ENCODE measurements at regions not wholly inside any gene's neighbourhood (a gene's known extent, or its start where the extent isn't known, plus 50 kb on each side); places are given as distances from the start of the nearest gene placed in this dataset.

GRCh38 chr21:15362458-15362857, 297.7 kb upstream of the NRIP1 start:
- intact Hi-C loops (cut with DNase I) = no loop called here
- DNase-seq = no peak
- H3K9me3 ChIP-seq = peaks cover 8% of the 10 kb centered on the region
- ATAC-seq = no peak
- H3K4me3 ChIP-seq = no peak overlapping the region
- H3K27ac ChIP-seq = no peak overlapping the region
- H3K4me1 ChIP-seq = no peaks in the 10 kb centered on the region
- no peaks in the 10 kb centered on the region for H3K27me3 ChIP-seq (ENCODE audit: insufficient read depth in 3 of 3, low read length in 2 of 3)
- no peak for TF ChIP-seq CTCF (IDR thresholded peaks at IDR 0.05)
- H3K36me3 ChIP-seq (ENCODE audit: insufficient read depth in 1 of 2, low read depth in 1 of 2) = no peaks in the 10 kb centered on the region
- WGBS, 3 donors = 85 to 86% (median 86%) methylated on average over 4 of the region's 4 CpGs

- 53 to 78% (median 64%) methylated on average over 1 of the region's 1 CpG for WGBS, 3 donors
- no peaks in the 10 kb centered on the region for H3K36me3 ChIP-seq (ENCODE audit: insufficient read depth in 1 of 2, low read depth in 1 of 2)
- no peaks in the 10 kb centered on the region for H3K27me3 ChIP-seq (ENCODE audit: insufficient read depth in 3 of 3, low read length in 2 of 3)
- no peak overlapping the region for H3K4me3 ChIP-seq
- TF ChIP-seq CTCF (IDR thresholded peaks at IDR 0.05) = no peak
- no peaks in the 10 kb centered on the region for H3K4me1 ChIP-seq
- intact Hi-C loops (cut with DNase I) = no loop called here
- no peak overlapping the region for H3K27ac ChIP-seq
- ATAC-seq = no peak
- H3K9me3 ChIP-seq = peaks cover 8% of the 10 kb centered on the region
- DNase-seq = no peak
These were observed 299.1 kb upstream of the NRIP1 start for GRCh38 chr21:15363921-15364320.

GRCh38 chr21:15365751-15366392, 301.1 kb upstream of the NRIP1 start:
- no peak for ATAC-seq
- no peak for TF ChIP-seq CTCF (IDR thresholded peaks at IDR 0.05)
- no peak overlapping the region for H3K4me3 ChIP-seq
- intact Hi-C loops (cut with DNase I) = no loop called here
- no peaks in the 10 kb centered on the region for H3K36me3 ChIP-seq (ENCODE audit: insufficient read depth in 1 of 2, low read depth in 1 of 2)
- H3K27ac ChIP-seq = no peak overlapping the region
- no peak for DNase-seq
- WGBS, 3 donors = 69 to 84% (median 70%) methylated on average over 5 of the region's 5 CpGs
- H3K27me3 ChIP-seq (ENCODE audit: insufficient read depth in 3 of 3, low read length in 2 of 3) = no peaks in the 10 kb centered on the region
- H3K4me1 ChIP-seq = no peaks in the 10 kb centered on the region
- H3K9me3 ChIP-seq = peaks cover 8% of the 10 kb centered on the region

- no peak overlapping the region for H3K27ac ChIP-seq
- intact Hi-C loops (cut with DNase I) = no loop called here
- no peak for ATAC-seq
- H3K27me3 ChIP-seq (ENCODE audit: insufficient read depth in 3 of 3, low read length in 2 of 3) = no peaks in the 10 kb centered on the region
- H3K4me1 ChIP-seq = no peaks in the 10 kb centered on the region
- no peaks in the 10 kb centered on the region for H3K36me3 ChIP-seq (ENCODE audit: insufficient read depth in 1 of 2, low read depth in 1 of 2)
- TF ChIP-seq CTCF (IDR thresholded peaks at IDR 0.05) = no peak
- H3K4me3 ChIP-seq = no peak overlapping the region
- H3K9me3 ChIP-seq = peaks cover 8% of the 10 kb centered on the region
- DNase-seq = no peak
- WGBS, 3 donors = 56 to 66% (median 65%) methylated on average over 1 of the region's 1 CpG
These were observed 301.8 kb upstream of the NRIP1 start for GRCh38 chr21:15366555-15366954.

- no peaks in the 10 kb centered on the region for H3K4me1 ChIP-seq
- no peaks in the 10 kb centered on the region for H3K27me3 ChIP-seq (ENCODE audit: insufficient read depth in 3 of 3, low read length in 2 of 3)
- ATAC-seq = peak in 2 of 4 donors; percentile 11 to 58
- no peak overlapping the region for H3K4me3 ChIP-seq
- no peak for TF ChIP-seq CTCF (IDR thresholded peaks at IDR 0.05)
- H3K27ac ChIP-seq = no peak overlapping the region
- 41 to 54% (median 43%) methylated on average over 7 of the region's 7 CpGs for WGBS, 3 donors
- H3K9me3 ChIP-seq = peaks cover 8% of the 10 kb centered on the region
- DNase-seq = no peak
- no peaks in the 10 kb centered on the region for H3K36me3 ChIP-seq (ENCODE audit: insufficient read depth in 1 of 2, low read depth in 1 of 2)
- intact Hi-C loops (cut with DNase I) = no loop called here
These were observed 302.3 kb upstream of the NRIP1 start for GRCh38 chr21:15367061-15367626.
